ENCODE measurements at regions not wholly inside any gene's neighbourhood (a gene's known extent, or its start where the extent isn't known, plus 50 kb on each side); places are given as distances from the start of the nearest gene placed in this dataset.

DNA sequence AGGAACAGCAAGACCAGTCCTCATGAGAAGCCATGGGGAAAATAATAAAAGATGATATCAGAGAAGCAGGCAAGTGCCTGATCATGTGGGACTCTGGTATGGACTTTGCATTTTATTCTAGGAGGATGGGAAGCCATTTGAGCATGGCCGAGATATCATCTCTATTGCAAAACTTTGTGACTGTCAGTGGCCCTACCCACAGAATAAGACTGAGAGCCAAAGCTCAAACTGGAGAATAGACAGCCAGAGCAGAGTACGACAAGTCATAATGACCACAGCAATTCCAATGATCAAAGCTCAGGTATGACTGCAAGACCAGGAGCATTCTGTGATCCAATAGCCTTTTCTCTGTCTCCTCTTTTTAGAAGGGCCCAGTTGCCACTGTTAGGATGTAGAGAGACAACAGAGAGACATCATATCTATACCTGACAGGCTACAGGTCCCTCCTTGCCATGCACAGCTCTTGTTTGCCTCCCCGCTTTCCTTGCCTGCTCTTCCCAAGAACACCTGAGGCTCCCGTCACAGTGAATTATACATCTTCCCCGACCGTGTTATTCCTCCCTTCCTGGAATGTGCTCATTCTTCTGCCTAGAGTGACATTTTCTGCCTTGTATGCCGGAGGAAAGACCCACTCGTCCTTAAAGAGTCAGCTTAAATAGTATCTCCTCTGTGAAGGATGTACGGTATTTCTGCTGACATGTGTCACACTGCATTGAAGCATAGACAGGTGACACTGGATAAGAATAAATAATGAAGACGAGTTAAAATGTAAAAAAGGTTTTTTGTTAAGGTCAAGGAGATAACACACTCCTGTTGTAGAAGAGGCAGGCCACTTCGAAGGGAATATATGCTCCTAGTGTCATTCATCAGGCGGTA lies 248.7 kb upstream of the MAP3K1 start:
- no peaks in the 10 kb centered on the region for H3K9me3 Mint-ChIP-seq (ENCODE audit: unreplicated experiment)
- H3K36me3 Mint-ChIP-seq (ENCODE audit: insufficient read depth, unreplicated experiment) = no peaks in the 10 kb centered on the region
- CTCF ChIA-PET = interaction anchor here (0.5 kb wide), 1 partner anchor 161 kb away, joined by 4 read pairs; no protein-coding TSS in a partner anchor
- peaks cover 7% of the 10 kb centered on the region for H3K4me1 Mint-ChIP-seq (ENCODE audit: insufficient read depth, unreplicated experiment)
- no peak overlapping the region for H3K4me3 Mint-ChIP-seq (ENCODE audit: unreplicated experiment)
- POLR2A ChIA-PET = no interaction called here
- TF ChIP-seq, protein P1, sequence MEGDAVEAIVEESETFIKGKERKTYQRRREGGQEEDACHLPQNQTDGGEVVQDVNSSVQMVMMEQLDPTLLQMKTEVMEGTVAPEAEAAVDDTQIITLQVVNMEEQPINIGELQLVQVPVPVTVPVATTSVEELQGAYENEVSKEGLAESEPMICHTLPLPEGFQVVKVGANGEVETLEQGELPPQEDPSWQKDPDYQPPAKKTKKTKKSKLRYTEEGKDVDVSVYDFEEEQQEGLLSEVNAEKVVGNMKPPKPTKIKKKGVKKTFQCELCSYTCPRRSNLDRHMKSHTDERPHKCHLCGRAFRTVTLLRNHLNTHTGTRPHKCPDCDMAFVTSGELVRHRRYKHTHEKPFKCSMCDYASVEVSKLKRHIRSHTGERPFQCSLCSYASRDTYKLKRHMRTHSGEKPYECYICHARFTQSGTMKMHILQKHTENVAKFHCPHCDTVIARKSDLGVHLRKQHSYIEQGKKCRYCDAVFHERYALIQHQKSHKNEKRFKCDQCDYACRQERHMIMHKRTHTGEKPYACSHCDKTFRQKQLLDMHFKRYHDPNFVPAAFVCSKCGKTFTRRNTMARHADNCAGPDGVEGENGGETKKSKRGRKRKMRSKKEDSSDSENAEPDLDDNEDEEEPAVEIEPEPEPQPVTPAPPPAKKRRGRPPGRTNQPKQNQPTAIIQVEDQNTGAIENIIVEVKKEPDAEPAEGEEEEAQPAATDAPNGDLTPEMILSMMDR (IDR thresholded peaks at IDR 0.05; ENCODE audit: unreplicated experiment) = no peak
- H3K27me3 Mint-ChIP-seq (ENCODE audit: insufficient read depth, unreplicated experiment) = no peaks in the 10 kb centered on the region
- no peak overlapping the region for H3K27ac Mint-ChIP-seq (ENCODE audit: low read depth, unreplicated experiment)
- DNase-seq (ENCODE audit: unreplicated experiment) = no peak
- no TSS peak for BruUV-seq (replicated peaks)
- intact Hi-C loops (cut with micrococcal nuclease) = no loop called here

DNA sequence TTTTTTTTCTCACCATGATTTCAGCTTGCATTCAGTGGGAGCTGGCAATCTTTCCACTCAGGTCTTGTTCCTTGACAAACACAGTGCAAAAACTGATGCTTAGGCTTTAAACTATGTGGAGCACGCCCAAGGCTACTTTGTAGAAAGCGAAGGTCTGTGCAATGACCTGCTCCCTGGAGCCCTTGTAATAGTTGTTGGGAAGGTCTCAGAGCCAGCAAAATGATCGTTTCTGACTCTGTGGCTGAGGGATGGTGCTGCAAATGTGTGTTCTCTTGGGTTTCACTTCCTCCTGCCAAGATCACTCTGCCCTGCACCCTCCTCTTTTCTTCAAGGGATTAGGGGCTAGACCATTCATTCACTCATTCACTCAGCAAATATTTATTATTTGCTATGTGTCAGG lies 249.7 kb upstream of the MAP3K1 start:
- Mint-ChIP-seq H3K9me3 (ENCODE audit: unreplicated experiment) (peaks cover 3% of the 10 kb centered on the region), H3K27ac (ENCODE audit: low read depth, unreplicated experiment) (no peak overlapping the region), H3K36me3 (ENCODE audit: insufficient read depth, unreplicated experiment) (no peaks in the 10 kb centered on the region), H3K27me3 (ENCODE audit: insufficient read depth, unreplicated experiment) (no peaks in the 10 kb centered on the region), H3K4me1 (ENCODE audit: insufficient read depth, unreplicated experiment) (peaks cover 7% of the 10 kb centered on the region), H3K4me3 (ENCODE audit: unreplicated experiment) (no peak overlapping the region)
- ChIA-PET POLR2A (no interaction called here), CTCF (interaction anchor here (0.7 kb wide), 1 partner anchor 30 kb away, joined by 3 read pairs; no protein-coding TSS in a partner anchor)
- TF ChIP-seq, protein P1 (IDR thresholded peaks at IDR 0.05; ENCODE audit: unreplicated experiment) = no peak
- BruUV-seq (replicated peaks) = no TSS peak
- no peak for DNase-seq (ENCODE audit: unreplicated experiment)
- intact Hi-C loops (cut with micrococcal nuclease) = no loop called here

DNA sequence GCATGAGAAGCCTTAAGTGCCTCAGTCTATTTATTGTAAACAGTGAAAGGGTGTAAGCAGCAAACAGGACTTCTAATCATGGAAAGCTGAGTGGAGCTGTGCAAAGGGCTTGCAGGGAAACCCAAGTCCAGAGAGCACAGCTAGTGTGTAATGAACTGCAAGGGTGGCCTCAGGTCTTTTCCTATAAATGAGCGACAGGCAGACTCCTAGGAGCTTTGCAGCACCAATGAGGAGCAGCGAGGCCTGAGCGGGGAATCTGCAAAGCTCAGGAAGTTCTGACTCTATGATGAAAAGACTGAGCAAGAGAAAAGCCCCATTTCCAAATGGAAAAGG lies 250.1 kb upstream of the MAP3K1 start:
- TF ChIP-seq, protein P1 (IDR thresholded peaks at IDR 0.05; ENCODE audit: unreplicated experiment) = no peak
- BruUV-seq (replicated peaks) = no TSS peak
- CTCF ChIA-PET = interaction anchor here (0.7 kb wide), 1 partner anchor 30 kb away, joined by 3 read pairs; no protein-coding TSS in a partner anchor
- peaks cover 7% of the 10 kb centered on the region for H3K9me3 Mint-ChIP-seq (ENCODE audit: unreplicated experiment)
- intact Hi-C loops (cut with micrococcal nuclease) = no loop called here
- no peaks in the 10 kb centered on the region for H3K27me3 Mint-ChIP-seq (ENCODE audit: insufficient read depth, unreplicated experiment)
- DNase-seq (ENCODE audit: unreplicated experiment) = no peak
- no peak overlapping the region for H3K4me3 Mint-ChIP-seq (ENCODE audit: unreplicated experiment)
- peaks cover 7% of the 10 kb centered on the region for H3K4me1 Mint-ChIP-seq (ENCODE audit: insufficient read depth, unreplicated experiment)
- H3K27ac Mint-ChIP-seq (ENCODE audit: low read depth, unreplicated experiment) = no peak overlapping the region
- H3K36me3 Mint-ChIP-seq (ENCODE audit: insufficient read depth, unreplicated experiment) = no peaks in the 10 kb centered on the region
- POLR2A ChIA-PET = no interaction called here

DNA sequence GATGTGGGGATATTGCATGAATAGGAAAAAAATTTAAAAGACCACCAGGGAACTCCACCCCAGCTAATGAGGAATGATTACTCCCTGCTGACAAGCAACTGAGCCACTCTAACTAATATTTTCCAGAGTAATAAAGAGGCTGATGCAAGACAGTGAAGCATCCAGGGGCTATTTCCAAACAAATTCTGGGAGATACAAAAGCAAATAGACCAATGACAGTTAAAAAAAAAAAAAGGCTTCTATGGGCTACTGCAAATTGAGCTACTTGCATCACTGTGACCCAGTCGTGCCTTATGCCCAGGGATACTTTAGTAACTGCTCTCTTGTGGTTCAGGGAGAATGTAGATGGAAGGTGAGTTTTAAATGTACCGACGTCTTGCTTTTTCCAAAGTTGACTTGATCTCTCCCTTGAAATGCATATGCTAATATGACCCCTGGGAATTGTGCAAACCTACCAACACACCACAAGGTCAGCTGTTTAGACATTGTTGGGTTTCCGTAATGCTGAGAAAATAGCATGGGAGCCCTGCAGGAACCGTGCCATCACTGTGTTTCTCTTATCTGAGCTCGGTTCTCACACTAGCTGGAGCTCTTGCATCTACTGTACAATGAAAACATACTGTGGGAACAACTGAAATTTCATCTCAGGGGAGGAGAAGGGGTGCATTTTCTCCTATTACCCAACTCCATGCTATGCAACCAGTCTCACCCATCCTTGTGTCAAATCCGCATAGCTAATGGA lies 250.6 kb upstream of the MAP3K1 start:
- H3K27me3 Mint-ChIP-seq (ENCODE audit: insufficient read depth, unreplicated experiment) = no peaks in the 10 kb centered on the region
- no peak overlapping the region for H3K27ac Mint-ChIP-seq (ENCODE audit: low read depth, unreplicated experiment)
- H3K9me3 Mint-ChIP-seq (ENCODE audit: unreplicated experiment) = peaks cover 8% of the 10 kb centered on the region
- ChIA-PET POLR2A (no interaction called here), CTCF (interaction anchor here (0.6 to 0.7 kb wide), 2 partner anchors 31 to 1540 kb away, joined by 3 read pairs; no protein-coding TSS in a partner anchor)
- no peaks in the 10 kb centered on the region for H3K36me3 Mint-ChIP-seq (ENCODE audit: insufficient read depth, unreplicated experiment)
- intact Hi-C loops (cut with micrococcal nuclease) = no loop called here
- BruUV-seq (replicated peaks) = no TSS peak
- peak; percentile 22 for DNase-seq (ENCODE audit: unreplicated experiment)
- TF ChIP-seq, protein P1 (IDR thresholded peaks at IDR 0.05; ENCODE audit: unreplicated experiment) = no peak
- H3K4me3 Mint-ChIP-seq (ENCODE audit: unreplicated experiment) = no peak overlapping the region
- peaks cover 4% of the 10 kb centered on the region for H3K4me1 Mint-ChIP-seq (ENCODE audit: insufficient read depth, unreplicated experiment)

All from MCF 10A (cell line).